HCT116 (cell line): ENCODE measurements at regions not wholly inside any gene's neighbourhood (a gene's known extent, or its start where the extent isn't known, plus 50 kb on each side); places are given as distances from the start of the nearest gene placed in this dataset.
A peak's percentile ranks its signal among the peaks of the same experiment; 100 is the strongest.

ENCODE experiments used
- ATAC-seq: fragments of 200-7000 bp; cut with Tn5 transposase; 2 replicates; pipeline ENCODE4 v1.9.1; 2020; ENCODE audit warnings: mild to moderate bottlenecking, moderate library complexity
- BruUV-seq: library from RNA; stranded (reverse); fragments of 400-500 nt; replicated peaks from 2 replicates; lab custom pipeline; 2021; lab: Mats Ljungman, UMichigan
- CTCF ChIA-PET: fragments of 300-600 bp; sonication (Branson Sonifier 250); formaldehyde crosslinking; loops from one replicate; lab custom pipeline; 2021; ENCODE audit warnings: antibody characterized with exemption; lab: Charles Lee
- POLR2A ChIA-PET: fragments of 300-600, 350-600 bp; sonication (Branson Sonifier 250); formaldehyde crosslinking; loops from one replicate; lab custom pipeline; 2021; ENCODE audit warnings: antibody characterized with exemption; lab: Charles Lee
- RAD21 ChIA-PET, 2 experiments: fragments of 300-600 bp; sonication (Branson Sonifier 250); formaldehyde crosslinking; loops; one replicate each; lab custom pipeline; 2023; ENCODE audit warnings: low total read pairs in 2 of 2; ENCODE audit not compliant: uncharacterized antibody in 2 of 2, unreplicated experiment in 2 of 2, low non-redundant PET in 1 of 2; lab: Charles Lee
- DNase-seq: peaks from one replicate; pipeline ENCODE4 v3.0.0-alpha.2; 2010; ENCODE audit warnings: low read depth, low spot score
- H2AFZ ChIP-seq: fragments of 200-600 bp; shearing (Covaris generic), sonication (generic); 2 replicates; pipeline ENCODE4 v1.6.1; 2017; ENCODE audit warnings: low read depth, mixed run types, mixed read lengths, antibody characterized with exemption, low read length; ENCODE audit not compliant: poor library complexity, severe bottlenecking
- H3K27ac ChIP-seq: 2 replicates; pipeline ENCODE4 v1.5.1; 2012; ENCODE audit warnings: low read depth, low read length
- H3K27me3 ChIP-seq: fragments of 200-600 bp; sonication (generic); 2 replicates; pipeline ENCODE4 v1.6.1; 2016; ENCODE audit warnings: mixed run types, low read length, mixed read lengths; ENCODE audit not compliant: insufficient read depth
- H3K36me3 ChIP-seq, 2 experiments: fragments of 200-500 bp in 1 of 2; fragments of 200-600 bp in 1 of 2; sonication (Bioruptor generic) in 1 of 2; sonication (generic) in 1 of 2; 2 replicates each; pipeline versions ENCODE4 v1.5.1 to v1.6.1; 2014 to 2016; ENCODE audit warnings: low read length in 2 of 2, inconsistent platforms in 1 of 2, mixed read lengths in 1 of 2, mixed run types in 1 of 2; ENCODE audit not compliant: insufficient read depth in 2 of 2, control insufficient read depth in 1 of 2
- H3K4me1 ChIP-seq, 2 experiments: fragments of 200-600 bp in 1 of 2; sonication (generic) in 1 of 2; 2 replicates each; pipeline versions ENCODE4 v1.5.1 to v1.6.1; 2012 to 2017; ENCODE audit warnings: low read length in 2 of 2, inconsistent platforms in 1 of 2, mild to moderate bottlenecking in 1 of 2, mixed read lengths in 1 of 2, mixed run types in 1 of 2, moderate library complexity in 1 of 2; ENCODE audit not compliant: insufficient read depth in 2 of 2, control insufficient read depth in 1 of 2
- H3K4me2 ChIP-seq: fragments of 200-600 bp; sonication (generic); 2 replicates; pipeline ENCODE4 v1.6.1; 2017; ENCODE audit warnings: mixed run types, low read length, mixed read lengths
- H3K4me3 ChIP-seq, 2 experiments: fragments of 200-600 bp in 1 of 2; sonication (generic) in 1 of 2; replicated peaks in 1 of 2; 2 replicates each; pipeline ENCODE4 v1.5.1; 2011 to 2016; ENCODE audit warnings: low read length in 2 of 2, control low read depth in 1 of 2, low read depth in 1 of 2, mild to moderate bottlenecking in 1 of 2, mixed read lengths in 1 of 2, mixed run types in 1 of 2
- H3K79me2 ChIP-seq: fragments of 200-600 bp; sonication (generic); 2 replicates; pipeline ENCODE4 v1.6.1; 2017; ENCODE audit warnings: mild to moderate bottlenecking, mixed run types, low read length, moderate library complexity, mixed read lengths; ENCODE audit not compliant: insufficient read depth
- H3K9ac ChIP-seq: fragments of 200-600 bp; sonication (generic); 2 replicates; pipeline ENCODE4 v1.6.1; 2016; ENCODE audit warnings: low read length, mixed read lengths
- H3K9me2 ChIP-seq: fragments of 200-600 bp; sonication (generic), shearing (Covaris generic); 2 replicates; pipeline ENCODE4 v1.6.1; 2017; ENCODE audit warnings: mixed run types, mild to moderate bottlenecking, moderate library complexity; ENCODE audit not compliant: insufficient read depth
- H3K9me3 ChIP-seq, 2 experiments: fragments of 200-500 bp in 1 of 2; fragments of 200-600 bp in 1 of 2; sonication (Bioruptor generic) in 1 of 2; sonication (generic) in 1 of 2; 2 replicates each; pipeline ENCODE4 v1.6.1; 2014 to 2017; ENCODE audit warnings: low read length in 2 of 2, mixed read lengths in 2 of 2, inconsistent platforms in 1 of 2, low read depth in 1 of 2, mild to moderate bottlenecking in 1 of 2, mixed run types in 1 of 2, moderate library complexity in 1 of 2; ENCODE audit not compliant: control insufficient read depth in 1 of 2, insufficient read depth in 1 of 2
- H4K20me1 ChIP-seq: fragments of 200-600 bp; sonication (generic), shearing (Covaris generic); 2 replicates; pipeline ENCODE4 v1.6.1; 2017; ENCODE audit warnings: mixed run types, mild to moderate bottlenecking, moderate library complexity; ENCODE audit not compliant: insufficient read depth
- CTCF ChIP-seq, 3 experiments: fragments of 200-600 bp in 1 of 3; sonication (generic) in 1 of 3; IDR thresholded peaks in 2 of 3; conservative IDR thresholded peaks in 1 of 3; 2 replicates each; pipeline ENCODE4 v1.5.1; 2012 to 2017; ENCODE audit warnings: low read depth in 2 of 3, low read length in 2 of 3, antibody characterized with exemption in 1 of 3, borderline replicate concordance in 1 of 3, control low read depth in 1 of 3, mild to moderate bottlenecking in 1 of 3, mixed read lengths in 1 of 3, mixed run types in 1 of 3, moderate library complexity in 1 of 3; ENCODE audit not compliant: insufficient read depth in 1 of 3
- POLR2A ChIP-seq: IDR thresholded peaks from 2 replicates; pipeline ENCODE4 v1.7.0; 2011; ENCODE audit warnings: borderline replicate concordance; ENCODE audit not compliant: insufficient read depth, insufficient read length; ENCODE audit errors: extremely low read depth
- SP1 ChIP-seq: IDR thresholded peaks from 2 replicates; pipeline ENCODE4 v1.6.1; 2012; ENCODE audit warnings: low read depth
- intact Hi-C: fragments of 100-400 bp; cut with micrococcal nuclease; formaldehyde crosslinking; loops from 2 replicates; pipeline ENCODE4 v1.10.0; 2022
- TF ChIP-seq, protein P1 (sequence below): IDR thresholded peaks from 2 replicates; pipeline ENCODE4 v1.6.1; 2012; ENCODE audit warnings: low read depth

- Histone ChIP-seq H3K4me1 (no peaks in the 10 kb centered on the region), H3K79me2 (no peaks in the 10 kb centered on the region), H3K9me3 (peaks cover 0 to 8% of the 10 kb centered on the region in 2 experiments; a peak in 2 of 4 replicates), H3K27ac (no peak overlapping the region), H3K4me2 (no peak overlapping the region), H3K9me2 (no peaks in the 10 kb centered on the region), H3K4me3 (no peak overlapping the region), H3K27me3 (no peaks in the 10 kb centered on the region), H2AFZ (no peak overlapping the region), H3K36me3 (no peaks in the 10 kb centered on the region), H4K20me1 (no peaks in the 10 kb centered on the region), H3K9ac (no peak overlapping the region)
- ATAC-seq (no peak), DNase-seq (no peak)
- TF ChIP-seq CTCF (IDR thresholded peaks at IDR 0.05 in 2 of 3, conservative IDR thresholded peaks at IDR 0.05 in 1 of 3; ENCODE audit: borderline replicate concordance in 1 of 3, insufficient read depth in 1 of 3, low read depth in 2 of 3, low read length in 2 of 3) (peak in 2 of 3 experiments; percentile 5 to 33; a peak in 3 of 6 replicates), SP1 (no peak), POLR2A (no peak)
- TF ChIP-seq, protein P1, sequence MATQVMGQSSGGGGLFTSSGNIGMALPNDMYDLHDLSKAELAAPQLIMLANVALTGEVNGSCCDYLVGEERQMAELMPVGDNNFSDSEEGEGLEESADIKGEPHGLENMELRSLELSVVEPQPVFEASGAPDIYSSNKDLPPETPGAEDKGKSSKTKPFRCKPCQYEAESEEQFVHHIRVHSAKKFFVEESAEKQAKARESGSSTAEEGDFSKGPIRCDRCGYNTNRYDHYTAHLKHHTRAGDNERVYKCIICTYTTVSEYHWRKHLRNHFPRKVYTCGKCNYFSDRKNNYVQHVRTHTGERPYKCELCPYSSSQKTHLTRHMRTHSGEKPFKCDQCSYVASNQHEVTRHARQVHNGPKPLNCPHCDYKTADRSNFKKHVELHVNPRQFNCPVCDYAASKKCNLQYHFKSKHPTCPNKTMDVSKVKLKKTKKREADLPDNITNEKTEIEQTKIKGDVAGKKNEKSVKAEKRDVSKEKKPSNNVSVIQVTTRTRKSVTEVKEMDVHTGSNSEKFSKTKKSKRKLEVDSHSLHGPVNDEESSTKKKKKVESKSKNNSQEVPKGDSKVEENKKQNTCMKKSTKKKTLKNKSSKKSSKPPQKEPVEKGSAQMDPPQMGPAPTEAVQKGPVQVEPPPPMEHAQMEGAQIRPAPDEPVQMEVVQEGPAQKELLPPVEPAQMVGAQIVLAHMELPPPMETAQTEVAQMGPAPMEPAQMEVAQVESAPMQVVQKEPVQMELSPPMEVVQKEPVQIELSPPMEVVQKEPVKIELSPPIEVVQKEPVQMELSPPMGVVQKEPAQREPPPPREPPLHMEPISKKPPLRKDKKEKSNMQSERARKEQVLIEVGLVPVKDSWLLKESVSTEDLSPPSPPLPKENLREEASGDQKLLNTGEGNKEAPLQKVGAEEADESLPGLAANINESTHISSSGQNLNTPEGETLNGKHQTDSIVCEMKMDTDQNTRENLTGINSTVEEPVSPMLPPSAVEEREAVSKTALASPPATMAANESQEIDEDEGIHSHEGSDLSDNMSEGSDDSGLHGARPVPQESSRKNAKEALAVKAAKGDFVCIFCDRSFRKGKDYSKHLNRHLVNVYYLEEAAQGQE, result no peak
- CTCF ChIA-PET, result no interaction called here
- intact Hi-C loops, result no loop called here
- POLR2A ChIA-PET, result no interaction called here
- BruUV-seq, result no TSS peak
- RAD21 ChIA-PET, result no interaction called here
Measured at GRCh38 chr2:116510117-116510671, 1304.3 kb upstream of the DDX18 start.
